Peyer's patch (tissue), 4 donors: ENCODE measurements at regions not wholly inside any gene's neighbourhood (a gene's known extent, or its start where the extent isn't known, plus 50 kb on each side); places are given as distances from the start of the nearest gene placed in this dataset.

Experiments used
- CTCF ChIP-seq, 6 experiments: fragments of 450-650 bp in 4 of 6; fragments of 200-600 bp in 2 of 6; sonication (generic) in 1 of 6; IDR thresholded peaks; one replicate each; pipeline ENCODE4 v1.5.1; 2017 to 2019; ENCODE audit warnings: antibody characterized with exemption in 6 of 6, mild to moderate bottlenecking in 3 of 6, moderate library complexity in 1 of 6
- POLR2A ChIP-seq, 2 donors: fragments of 450-650 bp; IDR thresholded peaks; one replicate each; pipeline ENCODE4 v1.5.1; 2017; ENCODE audit warnings: antibody characterized with exemption in 2 of 2, mild to moderate bottlenecking in 2 of 2, moderate library complexity in 2 of 2

- TF ChIP-seq CTCF (IDR thresholded peaks at IDR 0.05), result no peak
- TF ChIP-seq POLR2A (IDR thresholded peaks at IDR 0.05), result no peak
These were observed 121.8 kb downstream of the NSG2 start for GRCh38 chr5:174167080-174167910.
